GM18909 (cell line): ENCODE measurements at regions not wholly inside any gene's neighbourhood (a gene's known extent, or its start where the extent isn't known, plus 50 kb on each side); places are given as distances from the start of the nearest gene placed in this dataset.
"Not testable (repeated sequence)": the region's sequence is repeated elsewhere in the genome, so short reads cannot be mapped to it uniquely, and the experiment has no call there.

Source experiments
- ATAC-seq: cut with Tn5 transposase; IDR thresholded peaks from one replicate; pipeline ENCODE4 v1.9.1; 2021; ENCODE audit warnings: mild to moderate bottlenecking; ENCODE audit not compliant: unreplicated experiment, poor library complexity

GRCh38 chrX:92081250-92081649 is 302.1 kb downstream of the PCDH11X start:
- ATAC-seq: not testable (repeated sequence)

DNA sequence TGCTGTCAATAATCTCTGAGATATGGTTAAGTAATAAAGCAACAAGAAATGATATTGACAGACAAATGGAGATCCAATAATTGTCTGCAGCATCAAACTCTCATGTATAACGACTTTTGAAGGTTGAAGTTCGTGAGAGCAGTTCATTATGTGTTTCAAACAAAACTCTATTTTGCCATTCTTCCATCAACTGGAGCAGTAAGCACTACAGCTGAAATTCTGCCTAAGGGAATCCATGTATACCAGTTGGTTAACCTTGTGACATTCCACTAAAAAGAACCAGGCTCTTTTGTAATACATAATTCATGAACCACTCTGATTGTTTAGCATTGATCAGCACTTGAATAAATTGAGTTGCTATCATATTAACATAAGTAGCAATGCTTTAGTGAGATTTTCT is 311.6 kb downstream of the PCDH11X start:
- ATAC-seq: not testable (repeated sequence)

DNA sequence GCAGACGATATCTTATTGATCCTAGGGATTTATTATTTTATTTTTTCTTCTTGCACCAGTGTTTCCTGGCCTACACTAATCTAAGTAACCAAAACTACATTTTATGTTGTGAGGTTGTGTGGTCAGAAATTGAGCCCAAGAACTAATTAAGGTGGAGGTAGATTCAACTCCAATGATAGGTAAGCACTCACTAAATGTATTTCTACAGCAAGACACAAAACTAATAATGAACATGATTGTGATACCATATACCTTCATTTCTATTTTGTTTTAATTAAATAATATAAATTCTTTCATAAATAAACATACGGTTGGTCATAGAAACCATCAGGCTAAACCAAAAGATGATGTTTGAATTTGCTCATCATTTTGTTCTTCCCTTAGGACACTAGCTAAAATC is 319.0 kb downstream of the PCDH11X start:
- not testable (repeated sequence) for ATAC-seq

- ATAC-seq: not testable (repeated sequence)
These were observed 320.9 kb downstream of the PCDH11X start for GRCh38 chrX:92100095-92100494.

DNA sequence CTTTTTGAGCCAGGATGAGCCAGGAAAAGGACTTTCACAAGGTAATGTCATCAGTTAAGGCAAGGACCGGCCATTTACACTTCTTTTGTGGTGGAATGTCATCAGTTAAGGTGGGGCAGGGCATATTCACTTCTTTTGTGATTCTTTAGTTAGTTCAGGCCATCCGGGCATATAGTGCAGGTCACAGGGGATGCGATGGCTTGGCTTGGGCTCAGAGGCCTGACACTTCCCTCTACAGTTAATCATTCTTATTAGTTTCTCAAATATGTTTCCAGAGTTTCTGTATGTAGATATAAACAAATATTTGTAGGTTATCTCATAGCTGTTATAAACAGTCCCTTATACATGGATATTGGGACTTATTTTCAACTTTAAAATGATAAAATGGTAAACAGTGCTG is 326.5 kb downstream of the PCDH11X start:
- not testable (repeated sequence) for ATAC-seq

GRCh38 chrX:92106671-92107070 is 327.5 kb downstream of the PCDH11X start:
- ATAC-seq: not testable (repeated sequence)

- ATAC-seq: not testable (repeated sequence)
These were observed 331.3 kb downstream of the PCDH11X start for GRCh38 chrX:92110410-92110911.

GRCh38 chrX:92117701-92118100 is 338.5 kb downstream of the PCDH11X start:
- ATAC-seq: not testable (repeated sequence)

- not testable (repeated sequence) for ATAC-seq
These were observed 383.9 kb downstream of the PCDH11X start for GRCh38 chrX:92163035-92163434.

DNA sequence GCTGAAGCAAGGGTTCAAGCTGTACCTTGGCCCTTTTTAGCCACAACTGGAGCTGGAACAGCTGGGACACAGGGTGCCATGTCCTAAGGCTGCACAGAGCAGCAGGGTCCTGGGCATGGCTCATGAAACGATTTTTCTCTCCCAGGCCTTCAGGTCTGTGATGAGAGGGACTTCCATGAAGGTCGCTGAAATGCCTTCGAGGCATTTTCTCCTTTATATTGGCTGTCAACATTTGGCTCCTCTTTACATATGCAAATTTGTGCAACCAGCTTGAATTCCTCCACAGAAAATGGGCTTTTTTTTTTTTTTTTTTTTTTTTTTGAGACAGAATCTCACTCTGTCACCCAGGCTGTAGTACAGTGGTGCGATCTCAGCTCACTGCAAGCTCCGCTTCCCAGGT is 430.8 kb downstream of the PCDH11X start:
- ATAC-seq: no peak

DNA sequence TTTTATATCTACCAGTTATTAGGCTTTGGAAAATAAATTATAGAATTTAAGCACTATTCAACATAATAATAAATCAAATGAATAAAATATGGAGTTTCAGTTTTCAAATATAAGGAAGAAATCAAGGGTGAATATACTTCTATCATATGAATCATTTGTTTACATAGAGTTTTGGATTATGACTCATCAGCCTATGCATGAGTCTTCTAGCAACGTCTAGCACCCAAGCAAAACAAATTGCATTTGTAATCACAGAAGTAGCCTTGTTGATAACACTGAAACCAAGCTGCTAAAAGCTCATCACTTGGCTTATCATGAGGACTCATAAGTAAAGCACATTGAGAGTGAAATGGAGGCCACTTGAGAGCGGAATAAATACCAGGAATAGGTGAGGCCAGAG is 434.6 kb downstream of the PCDH11X start:
- no peak for ATAC-seq

GRCh38 chrX:92215011-92215410 is 435.8 kb downstream of the PCDH11X start:
- not testable (repeated sequence) for ATAC-seq

GRCh38 chrX:92224406-92224805 is 445.2 kb downstream of the PCDH11X start:
- no peak for ATAC-seq

DNA sequence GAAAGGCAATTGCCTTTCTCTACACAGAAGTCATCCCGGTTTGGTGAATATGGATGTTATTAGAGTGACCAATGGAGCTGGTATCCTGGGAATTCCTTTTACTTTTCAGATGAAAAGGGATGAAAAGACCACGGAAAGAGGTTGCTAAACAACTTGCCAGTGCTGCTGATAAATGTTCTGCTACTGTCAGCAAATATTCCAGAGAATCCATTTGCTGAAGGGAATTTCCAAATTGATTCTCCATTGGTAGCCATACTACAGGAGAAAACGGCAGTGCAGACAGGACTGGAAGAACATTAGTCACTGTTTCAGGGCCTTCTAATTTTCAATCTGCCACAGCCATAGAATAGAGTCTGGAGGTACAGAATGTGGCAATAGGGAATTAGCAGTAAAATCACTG is 451.5 kb downstream of the PCDH11X start:
- ATAC-seq: no peak

DNA sequence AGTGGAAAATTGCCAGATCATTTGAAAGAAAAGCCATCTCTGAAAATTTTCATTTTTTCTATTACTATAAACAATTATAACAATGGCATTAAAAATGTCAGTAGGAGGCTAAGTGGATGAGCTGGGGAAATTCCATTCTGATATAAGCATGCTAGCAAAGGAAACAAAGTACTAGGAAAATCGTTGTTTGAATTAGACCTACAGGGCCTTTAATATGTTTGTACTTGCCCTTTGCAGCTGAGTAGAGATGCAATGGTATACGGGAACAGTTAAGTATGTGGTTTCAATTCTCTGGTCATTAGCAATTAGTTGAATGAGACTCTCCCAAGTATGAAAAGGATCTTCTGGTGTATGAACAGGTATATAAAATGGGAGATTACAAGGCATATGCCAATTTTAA is 452.2 kb downstream of the PCDH11X start:
- ATAC-seq: no peak

DNA sequence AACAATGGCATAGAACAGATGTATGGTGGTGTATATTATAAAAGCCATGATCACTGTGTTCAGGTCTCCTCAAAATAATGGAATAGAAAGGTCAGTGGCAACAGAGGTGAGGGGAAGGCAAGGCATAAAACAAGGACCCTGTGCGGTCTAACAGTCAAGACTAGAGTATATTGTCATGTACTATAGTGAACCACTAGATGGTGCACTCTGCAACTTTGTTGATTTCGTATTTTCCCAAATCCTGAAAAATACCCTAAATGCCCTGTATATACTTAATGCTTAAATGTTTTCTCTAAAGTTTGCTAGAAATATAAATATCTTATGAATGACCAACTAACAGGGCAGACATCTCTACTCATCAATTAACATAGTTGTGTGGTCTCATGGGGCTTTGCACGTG is 453.0 kb downstream of the PCDH11X start:
- ATAC-seq: peak; percentile 57

- ATAC-seq: no peak
These were observed 462.1 kb downstream of the PCDH11X start for GRCh38 chrX:92241249-92241648.

GRCh38 chrX:92247076-92247475 is 467.9 kb downstream of the PCDH11X start:
- no peak for ATAC-seq

- ATAC-seq: no peak
These were observed 469.9 kb downstream of the PCDH11X start for GRCh38 chrX:92249125-92249524.

GRCh38 chrX:92260102-92260501 is 480.9 kb downstream of the PCDH11X start:
- ATAC-seq: no peak

- ATAC-seq: no peak
These were observed 492.0 kb downstream of the PCDH11X start for GRCh38 chrX:92270936-92271855.

DNA sequence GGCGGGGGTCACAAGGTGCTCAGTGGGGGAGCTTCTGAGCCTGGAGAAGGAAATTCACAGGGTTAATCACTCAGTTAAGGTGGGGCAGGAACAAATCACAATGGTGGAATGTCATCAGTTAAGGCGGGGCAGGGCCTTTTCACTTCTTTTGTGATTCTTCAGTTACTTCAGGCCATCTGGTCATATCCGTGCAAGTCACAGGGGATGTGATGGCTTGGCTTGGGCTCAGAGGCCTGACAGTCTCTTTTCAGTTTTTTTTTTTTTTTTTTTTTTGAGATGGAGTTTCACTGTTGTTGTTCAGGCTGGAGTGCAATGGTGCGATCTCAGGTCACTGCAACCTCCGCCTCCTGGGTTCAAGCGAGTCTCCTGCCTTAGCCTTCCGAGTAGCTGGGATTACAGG is 499.4 kb downstream of the PCDH11X start:
- ATAC-seq: not testable (repeated sequence)
